Kidney epithelial cell (primary cell): ENCODE measurements at regions not wholly inside any gene's neighbourhood (a gene's known extent, or its start where the extent isn't known, plus 50 kb on each side); places are given as distances from the start of the nearest gene placed in this dataset.
"Not testable (repeated sequence)": the region's sequence is repeated elsewhere in the genome, so short reads cannot be mapped to it uniquely, and the experiment has no call there.

Experiments
- DNase-seq: peaks from one replicate; pipeline ENCODE4 v3.0.0-alpha.2; 2010; ENCODE audit warnings: low read depth
- H3K27me3 ChIP-seq: 2 replicates; pipeline ENCODE4 v1.6.0; 2011; ENCODE audit warnings: low read length; ENCODE audit not compliant: control insufficient read depth, insufficient read depth
- H3K36me3 ChIP-seq: 2 replicates; pipeline ENCODE4 v1.5.1; 2011; ENCODE audit warnings: low read length; ENCODE audit not compliant: control insufficient read depth, insufficient read depth
- H3K4me3 ChIP-seq: 2 replicates; pipeline ENCODE4 v1.5.1; 2011; ENCODE audit warnings: low read depth, mild to moderate bottlenecking, control low read depth, low read length
- TF ChIP-seq, protein P1 (sequence below): IDR thresholded peaks from 2 replicates; pipeline ENCODE4 v1.5.1; 2011; ENCODE audit warnings: mild to moderate bottlenecking, moderate library complexity, low read length, control low read depth, inconsistent platforms; ENCODE audit not compliant: insufficient read depth, poor library complexity, severe bottlenecking

DNA sequence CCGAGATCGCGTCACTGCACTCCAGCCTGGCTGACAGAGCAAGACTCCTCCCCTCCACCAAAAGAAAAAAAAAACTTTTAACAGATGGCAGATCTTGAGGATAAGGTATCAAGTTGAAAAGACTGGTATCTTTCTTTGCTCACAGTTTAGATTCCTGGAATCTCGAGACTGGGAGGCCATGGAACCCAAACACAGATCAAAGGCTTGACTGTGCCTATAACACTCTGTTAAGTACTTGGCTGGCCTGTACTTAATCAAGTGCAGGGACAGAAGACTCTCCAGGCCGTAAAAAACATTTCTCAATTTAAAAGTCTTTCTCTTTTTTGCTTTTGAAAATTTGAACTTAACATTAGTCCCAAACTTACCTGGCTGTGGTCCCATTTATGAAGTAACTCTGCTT, 107.1 kb upstream of the ZNF516 start:
- TF ChIP-seq, protein P1, sequence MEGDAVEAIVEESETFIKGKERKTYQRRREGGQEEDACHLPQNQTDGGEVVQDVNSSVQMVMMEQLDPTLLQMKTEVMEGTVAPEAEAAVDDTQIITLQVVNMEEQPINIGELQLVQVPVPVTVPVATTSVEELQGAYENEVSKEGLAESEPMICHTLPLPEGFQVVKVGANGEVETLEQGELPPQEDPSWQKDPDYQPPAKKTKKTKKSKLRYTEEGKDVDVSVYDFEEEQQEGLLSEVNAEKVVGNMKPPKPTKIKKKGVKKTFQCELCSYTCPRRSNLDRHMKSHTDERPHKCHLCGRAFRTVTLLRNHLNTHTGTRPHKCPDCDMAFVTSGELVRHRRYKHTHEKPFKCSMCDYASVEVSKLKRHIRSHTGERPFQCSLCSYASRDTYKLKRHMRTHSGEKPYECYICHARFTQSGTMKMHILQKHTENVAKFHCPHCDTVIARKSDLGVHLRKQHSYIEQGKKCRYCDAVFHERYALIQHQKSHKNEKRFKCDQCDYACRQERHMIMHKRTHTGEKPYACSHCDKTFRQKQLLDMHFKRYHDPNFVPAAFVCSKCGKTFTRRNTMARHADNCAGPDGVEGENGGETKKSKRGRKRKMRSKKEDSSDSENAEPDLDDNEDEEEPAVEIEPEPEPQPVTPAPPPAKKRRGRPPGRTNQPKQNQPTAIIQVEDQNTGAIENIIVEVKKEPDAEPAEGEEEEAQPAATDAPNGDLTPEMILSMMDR, result no peak
- Histone ChIP-seq H3K4me3 (no peak overlapping the region), H3K36me3 (no peaks in the 10 kb centered on the region), H3K27me3 (no peaks in the 10 kb centered on the region)
- no peak for DNase-seq

DNA sequence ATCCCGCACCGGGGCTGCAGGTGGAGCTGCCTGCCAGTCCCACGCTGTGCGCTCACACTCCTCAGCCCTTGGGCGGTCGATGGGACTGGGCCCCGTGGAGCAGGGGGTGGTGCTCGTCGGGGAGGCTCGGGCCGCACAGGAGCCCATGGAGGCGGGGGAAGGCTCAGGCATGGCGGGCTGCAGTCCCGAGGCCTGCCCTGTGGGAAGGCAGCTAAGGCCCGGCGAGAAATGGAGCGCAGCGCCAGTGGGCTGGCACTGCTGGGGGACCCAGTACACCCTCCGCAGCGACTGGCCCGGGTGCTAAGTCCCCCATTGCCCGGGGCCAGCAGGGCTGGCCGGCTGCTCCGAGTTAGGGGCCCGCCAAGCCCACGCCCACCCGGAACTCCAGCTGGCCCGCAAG, 105.0 kb upstream of the ZNF516 start:
- not testable (repeated sequence) for H3K36me3 ChIP-seq, DNase-seq, H3K4me3 ChIP-seq, H3K27me3 ChIP-seq

DNA sequence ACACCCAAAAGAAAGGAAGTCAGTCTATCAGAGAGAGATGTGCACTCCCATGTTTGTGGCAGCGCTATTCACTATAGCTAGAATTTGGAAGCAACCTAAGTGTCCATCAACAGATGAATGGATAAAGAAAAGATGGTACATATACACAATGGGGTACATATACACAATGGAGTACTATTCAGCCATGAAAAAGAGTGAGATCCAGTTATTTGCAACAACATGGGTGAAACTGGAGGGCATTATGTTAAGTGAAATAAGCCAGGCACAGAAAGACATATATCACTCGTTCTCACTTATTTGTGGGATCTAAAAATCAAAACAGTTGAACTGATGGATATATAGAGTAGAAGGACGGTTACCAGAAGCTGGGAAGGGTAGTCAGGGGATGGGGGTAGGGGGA, 99.9 kb upstream of the ZNF516 start:
- H3K4me3 ChIP-seq, result no peak overlapping the region
- TF ChIP-seq, protein P1, result no peak

DNA sequence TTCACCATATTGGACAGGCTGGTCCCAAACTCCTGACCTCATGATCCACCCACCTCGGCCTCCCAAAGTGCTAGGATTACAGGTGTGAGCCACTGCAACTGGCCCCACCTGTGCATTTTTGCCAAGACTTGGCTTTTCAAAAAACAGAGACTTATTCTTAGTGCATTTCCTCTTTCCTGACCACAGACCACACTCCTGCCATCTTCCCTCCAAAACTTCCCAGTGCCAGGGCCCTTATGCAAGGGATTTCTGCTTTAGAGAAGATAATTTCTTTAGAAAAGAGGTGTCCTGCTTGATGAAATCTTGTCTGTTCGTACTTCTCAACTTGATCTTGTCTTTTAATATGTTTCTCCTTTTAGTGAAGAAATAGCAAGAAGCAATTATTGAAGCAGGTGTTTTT, 98.8 kb upstream of the ZNF516 start:
- no peak for DNase-seq
- H3K36me3 ChIP-seq, result no peaks in the 10 kb centered on the region
- H3K27me3 ChIP-seq, result no peaks in the 10 kb centered on the region
- no peak overlapping the region for H3K4me3 ChIP-seq
- TF ChIP-seq, protein P1, result no peak

More for the DNA sequence above, 99.9 kb upstream of the ZNF516 start:
- no peak for DNase-seq
- Histone ChIP-seq H3K36me3 (no peaks in the 10 kb centered on the region), H3K27me3 (no peaks in the 10 kb centered on the region)

DNA sequence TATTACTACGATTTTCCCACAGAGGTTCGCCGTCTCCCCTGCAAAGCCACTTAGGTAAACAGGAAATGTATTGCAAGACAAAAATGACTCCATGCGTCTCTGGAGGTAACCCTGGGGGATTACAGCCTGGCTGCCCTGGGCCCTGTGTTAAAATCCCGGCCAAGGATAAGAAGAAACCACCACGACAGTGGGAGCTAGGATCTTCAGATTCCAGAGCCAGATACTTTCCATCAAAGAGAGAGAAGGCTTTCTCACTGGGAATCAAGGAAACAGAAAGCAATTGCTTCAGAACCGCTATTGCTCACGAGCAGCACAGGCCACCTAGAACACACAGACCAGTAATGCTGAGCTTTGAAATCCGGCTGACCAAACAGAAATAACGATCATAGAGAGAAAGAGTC, 97.9 kb upstream of the ZNF516 start:
- Histone ChIP-seq H3K27me3 (no peaks in the 10 kb centered on the region), H3K36me3 (no peaks in the 10 kb centered on the region), H3K4me3 (no peak overlapping the region)
- TF ChIP-seq, protein P1, result no peak
- no peak for DNase-seq

DNA sequence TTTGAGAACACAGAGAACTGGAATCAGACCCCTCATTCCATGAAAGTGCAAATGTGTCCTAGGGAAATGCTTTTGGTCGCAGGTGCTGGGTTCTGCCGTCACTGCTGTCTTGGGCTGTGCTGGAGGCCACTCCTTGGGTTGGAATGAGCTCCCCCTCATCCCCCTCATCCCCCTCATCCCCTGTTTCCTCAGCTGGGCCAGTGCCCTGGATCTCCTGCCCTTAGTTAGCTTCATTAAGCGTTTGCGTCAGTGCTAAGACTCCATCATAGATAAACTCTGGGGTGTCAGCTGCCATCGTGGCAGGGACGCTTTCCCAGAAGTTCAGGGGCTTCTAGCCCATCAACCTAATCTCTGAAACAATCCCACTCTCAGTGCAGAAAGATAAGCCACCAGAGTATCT, 97.1 kb upstream of the ZNF516 start:
- DNase-seq, result no peak
- no peak overlapping the region for H3K4me3 ChIP-seq
- H3K36me3 ChIP-seq, result no peaks in the 10 kb centered on the region
- H3K27me3 ChIP-seq, result no peaks in the 10 kb centered on the region
- TF ChIP-seq, protein P1, result no peak
